ENCODE measurements at regions not wholly inside any gene's neighbourhood (a gene's known extent, or its start where the extent isn't known, plus 50 kb on each side); places are given as distances from the start of the nearest gene placed in this dataset.

DNA sequence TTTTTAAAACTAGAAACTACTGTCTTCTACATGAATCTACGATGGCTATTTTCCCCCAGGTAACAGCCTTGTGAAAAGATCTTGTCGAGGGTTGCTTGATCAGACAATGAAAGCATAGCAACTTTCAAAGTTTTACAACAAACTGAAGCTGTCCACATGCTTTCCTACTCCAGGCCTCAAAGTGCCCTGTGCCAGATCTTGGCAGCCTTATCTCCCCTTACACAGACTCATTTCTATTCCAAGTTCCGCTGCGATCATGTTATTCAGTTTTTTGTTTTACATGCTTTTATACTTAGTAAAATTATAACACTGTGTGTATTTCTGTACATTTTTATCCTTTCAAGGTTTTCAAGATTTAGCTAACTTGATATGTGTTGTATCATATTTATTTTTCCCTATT, 661.7 kb upstream of the SORCS1 start:
- DNase-seq (ENCODE audit: low spot score) = no peak

GRCh38 chr10:107814865-107815487, 650.5 kb upstream of the SORCS1 start:
- peak; percentile 27 for DNase-seq (ENCODE audit: low spot score)

DNA sequence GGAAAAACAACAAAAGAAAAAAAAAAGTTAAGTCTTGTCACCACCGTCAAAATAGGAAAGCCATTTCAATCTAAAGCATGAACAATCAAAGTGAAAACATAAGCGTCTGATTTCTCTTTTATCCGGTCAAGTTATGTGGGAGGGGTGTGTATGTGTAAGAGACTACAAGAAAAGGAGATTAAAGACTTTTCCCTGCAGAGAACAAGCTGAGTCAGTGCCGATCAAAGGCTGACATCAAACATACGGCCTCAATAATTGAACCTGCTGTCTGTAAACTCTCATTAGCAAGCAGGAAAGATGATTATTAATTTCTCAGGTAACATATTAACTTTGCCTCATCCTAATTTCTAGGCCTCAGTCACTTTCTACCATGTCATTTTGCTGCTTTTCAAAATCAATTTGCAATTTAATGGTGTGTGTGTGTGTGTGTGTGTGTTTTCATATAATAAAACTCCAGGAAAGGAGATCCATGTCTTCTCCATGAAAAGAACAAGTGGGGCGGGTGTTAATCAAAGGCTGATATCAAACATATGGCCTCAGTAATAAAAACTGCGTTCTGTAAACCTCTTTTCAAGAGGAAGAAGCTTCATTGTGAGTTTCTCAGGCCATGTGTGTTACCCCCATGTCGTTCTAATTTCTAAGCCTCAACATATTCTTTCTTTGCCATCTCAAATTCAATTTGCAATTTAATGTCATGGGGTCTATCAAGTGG, 649.1 kb upstream of the SORCS1 start:
- peak; percentile 52 for DNase-seq (ENCODE audit: low spot score)

GRCh38 chr10:107809889-107810288, 645.4 kb upstream of the SORCS1 start:
- no peak for DNase-seq (ENCODE audit: low spot score)

DNA sequence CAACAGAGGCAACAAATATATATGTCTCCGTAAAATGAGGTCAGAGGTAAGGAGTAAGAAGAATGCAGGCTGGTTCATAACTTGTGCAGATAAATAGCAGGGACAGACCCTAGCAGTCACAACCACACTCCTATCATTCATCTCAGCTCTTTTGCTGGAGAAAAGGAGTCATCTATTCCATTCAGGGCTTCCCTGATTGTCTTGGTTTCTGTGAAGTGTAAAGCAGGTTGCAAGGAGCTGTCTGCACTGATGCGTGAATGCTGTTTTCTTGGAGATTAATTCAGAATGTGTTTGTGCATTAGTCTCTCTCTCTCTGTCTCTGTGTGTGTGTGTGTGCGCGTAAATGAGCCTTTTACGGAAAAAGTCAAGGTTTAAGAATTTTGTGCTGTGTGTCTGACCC, 643.3 kb upstream of the SORCS1 start:
- DNase-seq (ENCODE audit: low spot score) = no peak

DNA sequence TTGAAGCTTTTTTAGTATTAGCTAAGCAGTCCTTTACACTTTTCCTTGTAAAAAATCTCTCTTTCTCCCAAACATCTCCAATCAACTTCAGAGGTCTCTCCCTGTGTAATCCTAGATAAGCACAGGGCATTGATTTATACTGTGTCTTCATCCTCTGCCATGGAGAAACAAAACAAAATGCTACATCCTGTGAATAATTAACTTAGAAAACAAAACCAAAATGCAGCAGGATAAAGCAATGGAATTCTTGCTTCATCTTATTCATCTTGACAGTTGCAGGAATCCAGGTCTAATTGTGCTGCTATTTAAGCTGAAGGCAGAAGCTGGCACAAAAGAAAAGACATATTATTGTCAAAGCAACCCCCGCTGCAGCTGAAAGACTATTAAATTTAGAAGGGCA, 641.5 kb upstream of the SORCS1 start:
- no peak for DNase-seq (ENCODE audit: low spot score)

DNA sequence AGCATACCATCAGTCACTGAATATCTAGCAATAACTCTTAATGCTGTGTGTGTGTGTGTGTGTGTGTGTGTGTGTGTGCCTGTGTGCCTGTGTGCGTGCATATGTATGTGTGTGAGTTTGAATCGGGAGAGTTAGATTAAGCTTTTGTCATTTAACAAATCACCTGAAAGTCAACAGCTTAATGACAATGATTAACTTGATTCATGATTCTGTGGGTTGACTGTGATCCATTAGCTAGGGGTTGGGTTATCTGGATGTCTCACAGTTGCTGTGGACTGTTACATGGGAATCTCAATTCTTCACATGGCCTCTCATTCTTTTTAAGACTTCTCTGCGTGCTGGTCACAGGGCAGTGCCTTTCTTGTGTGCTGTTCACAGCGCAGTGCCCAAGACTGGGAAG, 639.0 kb upstream of the SORCS1 start:
- no peak for DNase-seq (ENCODE audit: low spot score)

DNA sequence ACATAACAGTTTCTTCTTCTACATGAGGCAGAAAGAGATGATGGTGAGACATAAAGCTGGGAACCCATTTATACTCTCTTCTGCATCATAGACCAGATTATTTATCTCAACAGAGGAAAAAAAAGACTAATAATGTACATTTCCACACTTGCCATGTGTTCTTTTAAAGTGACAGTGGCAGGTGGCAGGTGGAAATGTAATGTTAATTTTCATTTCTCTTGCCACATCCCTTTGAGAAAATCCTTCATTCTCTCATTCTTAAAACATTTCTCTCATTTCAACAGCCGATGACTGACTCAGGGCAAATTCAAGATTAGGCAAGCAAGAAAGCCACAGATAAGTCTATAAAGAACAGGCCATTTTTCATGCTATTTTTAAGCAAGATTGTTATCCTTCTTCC, 635.6 kb upstream of the SORCS1 start:
- no peak for DNase-seq (ENCODE audit: low spot score)

DNA sequence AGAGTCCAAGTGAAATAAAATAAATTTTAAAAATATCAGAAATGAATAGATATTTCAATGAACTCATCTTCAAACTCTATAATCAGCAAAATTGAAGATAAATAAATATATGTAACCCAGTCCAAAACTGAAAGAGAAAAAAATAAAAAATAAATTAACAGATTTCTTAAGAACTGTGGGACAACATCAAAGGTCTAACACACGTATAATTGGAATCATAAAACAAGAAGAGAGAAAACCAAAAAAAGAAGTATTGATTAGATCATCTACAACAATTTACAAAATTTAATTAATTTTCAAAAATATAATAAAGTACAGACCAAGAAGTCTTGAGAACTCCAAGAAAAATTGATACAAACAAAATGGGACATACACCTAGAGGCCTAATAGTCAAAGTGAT, 625.8 kb upstream of the SORCS1 start:
- DNase-seq (ENCODE audit: low spot score) = no peak

DNA sequence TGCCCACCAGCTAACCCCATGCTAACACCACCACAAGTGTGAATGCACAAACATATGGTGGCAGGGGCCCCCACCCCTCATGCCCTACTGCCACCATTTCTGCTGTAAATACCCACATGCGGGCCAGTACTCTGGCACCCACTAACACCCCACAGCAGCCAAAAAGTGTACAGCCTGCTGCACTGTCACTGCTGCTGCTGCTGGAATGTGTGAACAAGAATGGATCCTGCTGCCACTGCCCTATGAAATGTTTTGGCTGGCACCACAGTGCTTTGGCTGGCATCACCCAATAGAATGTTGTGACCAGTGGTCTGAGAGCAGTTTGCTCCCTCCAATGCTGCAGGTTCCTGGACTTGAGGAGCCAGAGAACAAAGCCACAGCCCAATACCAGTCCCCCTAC, 606.6 kb upstream of the SORCS1 start:
- no peak for DNase-seq (ENCODE audit: low spot score)

DNA sequence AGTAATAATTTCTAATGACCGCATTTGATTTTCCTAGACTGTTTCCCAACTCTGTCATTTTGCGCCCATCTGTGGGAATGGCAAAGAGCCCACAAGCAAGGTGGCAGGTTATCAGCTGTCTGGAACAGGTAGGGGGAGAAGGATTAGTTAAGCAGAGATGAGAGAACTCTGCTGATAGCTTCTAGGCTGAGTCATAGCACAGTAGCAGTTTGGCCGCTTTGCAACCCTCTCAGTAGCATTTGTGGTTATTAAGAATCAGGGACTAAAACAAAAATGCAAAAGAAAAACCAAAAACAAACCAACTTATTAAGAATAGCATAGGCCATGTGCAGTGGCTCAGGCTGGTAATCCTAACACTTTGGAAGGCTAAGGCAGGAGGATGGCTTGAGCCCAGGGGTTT, 602.7 kb upstream of the SORCS1 start:
- DNase-seq (ENCODE audit: low spot score) = no peak

- no peak for DNase-seq (ENCODE audit: low spot score)
These were observed 590.3 kb upstream of the SORCS1 start for GRCh38 chr10:107754814-107755213.

- no peak for DNase-seq (ENCODE audit: low spot score)
These were observed 584.7 kb upstream of the SORCS1 start for GRCh38 chr10:107749235-107749634.

- DNase-seq (ENCODE audit: low spot score) = no peak
These were observed 583.3 kb upstream of the SORCS1 start for GRCh38 chr10:107747851-107748250.

GRCh38 chr10:107741971-107742370, 577.5 kb upstream of the SORCS1 start:
- no peak for DNase-seq (ENCODE audit: low spot score)

GRCh38 chr10:107740962-107741690, 576.6 kb upstream of the SORCS1 start:
- no peak for DNase-seq (ENCODE audit: low spot score)

DNA sequence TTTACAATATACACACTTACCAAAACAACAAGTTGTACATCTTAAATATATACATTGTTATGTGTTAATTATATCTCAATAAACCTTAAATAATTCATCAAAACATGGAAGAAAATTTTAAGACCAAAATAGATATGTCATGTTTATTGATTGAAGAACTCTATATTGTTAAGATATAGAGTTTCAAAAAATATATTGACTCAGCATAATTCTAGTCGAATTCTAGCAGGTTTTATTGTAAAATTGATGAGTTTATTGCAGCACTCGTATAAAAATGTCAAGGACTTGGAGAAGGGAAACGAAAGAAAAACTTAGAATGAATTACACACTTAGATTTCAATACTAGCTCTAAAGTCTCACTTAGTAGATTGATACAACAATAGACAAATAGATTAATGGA, 575.4 kb upstream of the SORCS1 start:
- DNase-seq (ENCODE audit: low spot score) = no peak

- DNase-seq (ENCODE audit: low spot score) = no peak
These were observed 569.0 kb upstream of the SORCS1 start for GRCh38 chr10:107733328-107734130.

- no peak for DNase-seq (ENCODE audit: low spot score)
These were observed 567.5 kb upstream of the SORCS1 start for GRCh38 chr10:107732045-107732444.

- DNase-seq (ENCODE audit: low spot score) = no peak
These were observed 564.3 kb upstream of the SORCS1 start for GRCh38 chr10:107728807-107729206.

GRCh38 chr10:107727767-107728317, 563.3 kb upstream of the SORCS1 start:
- DNase-seq (ENCODE audit: low spot score) = peak; percentile 5

DNA sequence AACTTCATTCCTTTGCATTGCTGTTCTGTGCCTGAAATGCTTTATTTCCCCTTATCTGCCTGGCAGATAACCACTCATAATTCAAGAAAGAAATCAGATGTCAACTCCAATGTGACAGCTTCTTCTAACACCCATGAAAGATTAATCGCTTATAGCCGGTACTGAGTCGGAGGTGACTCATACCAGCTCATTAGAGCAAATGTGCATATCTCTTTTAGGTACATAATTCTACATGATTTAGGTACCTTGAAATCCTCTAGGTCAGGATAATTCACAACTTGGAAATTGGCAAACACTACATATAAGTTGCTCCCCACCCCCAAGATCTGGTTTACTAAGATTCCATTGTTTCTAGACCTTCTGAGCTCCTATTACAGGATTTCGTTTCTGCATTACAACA, 554.4 kb upstream of the SORCS1 start:
- DNase-seq (ENCODE audit: low spot score) = no peak
